ENCODE measurements at regions not wholly inside any gene's neighbourhood (a gene's known extent, or its start where the extent isn't known, plus 50 kb on each side); places are given as distances from the start of the nearest gene placed in this dataset.
"Not testable (repeated sequence)": the region's sequence is repeated elsewhere in the genome, so short reads cannot be mapped to it uniquely, and the experiment has no call there.

DNA sequence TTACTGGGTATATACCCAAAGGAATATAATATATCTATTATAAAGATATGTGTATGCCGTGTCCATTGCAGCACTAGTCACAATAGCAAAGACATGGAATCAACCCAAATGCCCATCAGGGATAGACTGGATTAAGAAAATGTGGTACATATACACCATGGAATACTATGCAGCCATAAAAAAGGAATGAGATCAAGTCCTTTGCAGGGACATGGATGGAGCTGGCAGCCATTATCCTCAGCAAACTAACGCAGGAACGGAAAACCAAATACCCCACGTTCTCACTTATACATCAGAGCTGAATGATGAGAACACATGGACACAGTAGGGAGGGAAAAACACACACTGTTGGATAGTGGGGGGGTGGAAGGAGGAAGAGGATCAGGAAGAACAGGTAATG lies 206.7 kb downstream of the MSX2 start:
- ATAC-seq, H3K9me3 Mint-ChIP-seq, H3K4me1 Mint-ChIP-seq, H3K36me3 Mint-ChIP-seq, H3K27ac Mint-ChIP-seq, H3K4me3 Mint-ChIP-seq: not testable (repeated sequence)
- H3K27me3 Mint-ChIP-seq = peaks cover 16% of the 10 kb centered on the region

DNA sequence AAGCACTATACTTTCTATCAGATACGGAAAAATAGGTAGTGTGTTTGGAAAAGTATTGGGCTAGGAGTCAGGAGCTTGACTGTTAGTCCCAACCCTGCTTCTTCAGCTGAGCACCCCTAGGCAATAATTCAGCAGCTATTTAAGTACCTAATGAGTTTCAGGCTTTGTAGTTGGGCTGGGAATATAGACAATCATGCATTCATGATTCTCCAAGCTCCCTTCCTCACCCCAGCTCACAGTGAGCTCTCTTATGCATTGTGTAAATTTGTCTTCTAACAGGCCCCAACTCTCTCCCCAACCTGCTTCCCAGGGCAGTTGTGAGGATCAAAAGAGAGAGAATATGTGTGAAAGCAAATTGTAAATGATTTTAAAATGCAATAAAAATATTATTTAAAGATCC lies 201.2 kb downstream of the MSX2 start:
- Mint-ChIP-seq H3K4me3 (no peak overlapping the region), H3K36me3 (no peaks in the 10 kb centered on the region), H3K27ac (no peak overlapping the region), H3K27me3 (peaks cover 8% of the 10 kb centered on the region), H3K9me3 (no peaks in the 10 kb centered on the region), H3K4me1 (no peaks in the 10 kb centered on the region)
- ATAC-seq = no peak

DNA sequence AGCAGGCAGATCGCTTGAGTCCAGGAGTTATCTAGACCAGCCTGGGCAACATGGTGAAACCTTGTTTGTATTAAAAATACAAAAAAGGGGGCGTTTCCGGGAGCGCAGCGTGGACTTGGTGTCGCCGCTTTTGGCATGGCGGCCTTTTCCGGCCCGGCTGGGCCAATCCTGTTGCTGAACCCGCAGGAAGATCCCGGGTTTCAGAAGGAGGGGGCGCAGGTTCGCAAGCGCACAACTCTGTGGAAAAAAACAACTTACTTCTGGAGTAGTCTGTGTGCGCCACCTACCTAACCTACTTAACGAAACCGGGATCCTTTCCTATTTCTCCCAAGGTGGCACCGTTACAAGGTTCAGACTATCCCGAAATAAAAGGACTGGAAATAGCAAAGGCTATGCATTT lies 198.6 kb downstream of the MSX2 start:
- H3K36me3 Mint-ChIP-seq = no peaks in the 10 kb centered on the region
- ATAC-seq = no peak
- H3K27ac Mint-ChIP-seq = no peak overlapping the region
- H3K27me3 Mint-ChIP-seq = peaks cover 8% of the 10 kb centered on the region
- no peaks in the 10 kb centered on the region for H3K4me1 Mint-ChIP-seq
- H3K9me3 Mint-ChIP-seq = peaks cover 3% of the 10 kb centered on the region
- no peak overlapping the region for H3K4me3 Mint-ChIP-seq

DNA sequence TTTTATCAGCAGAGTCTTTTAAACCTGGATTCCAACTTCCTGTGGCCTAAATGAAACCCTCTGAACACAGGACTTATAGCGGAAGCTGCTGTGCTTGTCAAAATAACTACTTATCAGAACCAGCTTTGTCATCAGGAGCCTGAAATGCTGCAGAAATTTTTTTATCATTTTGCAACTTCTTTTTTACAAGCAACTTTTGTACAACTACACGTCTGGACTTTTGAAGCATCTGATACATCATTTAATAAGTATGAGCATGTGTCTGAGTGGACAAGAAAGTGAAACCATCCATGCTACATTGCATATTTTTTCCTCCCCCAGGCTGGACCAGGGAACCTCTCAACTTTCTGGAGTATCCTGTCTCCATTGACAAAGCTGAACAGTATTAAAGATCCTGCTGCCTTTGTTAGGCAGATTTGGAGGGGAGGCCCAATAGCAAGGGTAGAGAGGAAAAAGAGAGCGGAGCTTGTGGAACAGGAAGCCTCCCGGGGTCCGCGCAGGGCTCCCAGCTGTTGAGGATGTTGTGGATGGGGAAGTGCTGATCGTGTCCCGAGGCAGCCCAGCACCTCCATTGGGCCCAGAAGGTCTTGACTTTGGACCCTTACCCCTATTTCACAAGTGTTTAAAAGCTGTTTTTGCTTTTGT lies 196.6 kb downstream of the MSX2 start:
- no peak overlapping the region for H3K27ac Mint-ChIP-seq
- no peaks in the 10 kb centered on the region for H3K36me3 Mint-ChIP-seq
- peaks cover 15% of the 10 kb centered on the region for H3K27me3 Mint-ChIP-seq
- ATAC-seq = no peak
- peak overlapping the region; percentile 18 for H3K4me3 Mint-ChIP-seq
- peaks cover 3% of the 10 kb centered on the region for H3K9me3 Mint-ChIP-seq
- no peaks in the 10 kb centered on the region for H3K4me1 Mint-ChIP-seq

DNA sequence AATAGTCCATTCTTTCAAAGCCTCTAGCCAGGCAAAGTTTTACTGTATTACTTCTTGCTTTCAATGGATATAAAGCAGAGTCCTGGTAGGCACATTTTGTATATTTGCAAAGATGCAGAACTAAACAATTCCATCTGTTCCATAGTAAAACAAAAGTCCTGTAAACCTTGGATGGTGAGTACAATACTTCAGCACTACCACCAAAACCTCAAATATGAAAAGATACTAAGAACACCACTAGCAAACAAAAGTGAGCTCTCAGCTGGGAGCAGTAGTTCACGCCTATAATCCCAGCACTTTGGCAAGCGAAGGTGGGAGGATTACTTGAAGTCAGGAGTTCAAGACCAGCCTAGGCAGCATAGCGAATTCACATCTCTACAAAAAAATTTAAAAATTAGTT lies 195.0 kb downstream of the MSX2 start:
- Mint-ChIP-seq H3K36me3 (no peaks in the 10 kb centered on the region), H3K27ac (no peak overlapping the region), H3K27me3 (peaks cover 15% of the 10 kb centered on the region), H3K4me1 (no peaks in the 10 kb centered on the region), H3K9me3 (peaks cover 3% of the 10 kb centered on the region), H3K4me3 (no peak overlapping the region)
- no peak for ATAC-seq

DNA sequence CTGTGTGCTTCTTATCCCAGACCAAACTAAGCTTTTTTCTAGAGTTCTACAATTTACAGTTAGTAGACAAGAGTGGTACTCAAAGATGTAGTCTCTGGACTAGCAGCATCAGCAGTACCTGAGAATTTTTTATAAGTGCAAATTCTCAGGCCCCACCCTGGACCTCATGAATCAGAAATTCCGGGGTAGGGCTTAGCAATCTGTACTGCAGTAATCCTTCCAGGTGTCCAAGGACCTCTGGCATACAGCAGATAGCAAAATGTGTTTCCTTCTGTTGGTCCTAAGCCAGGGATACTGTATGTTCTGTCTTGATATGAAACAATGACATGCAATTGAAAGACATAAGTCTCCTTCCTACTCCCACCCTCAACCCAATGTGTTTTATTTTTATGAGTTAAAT lies 194.3 kb downstream of the MSX2 start:
- peaks cover 15% of the 10 kb centered on the region for H3K27me3 Mint-ChIP-seq
- ATAC-seq = no peak
- H3K4me1 Mint-ChIP-seq = no peaks in the 10 kb centered on the region
- peaks cover 3% of the 10 kb centered on the region for H3K9me3 Mint-ChIP-seq
- H3K27ac Mint-ChIP-seq = no peak overlapping the region
- H3K36me3 Mint-ChIP-seq = no peaks in the 10 kb centered on the region
- no peak overlapping the region for H3K4me3 Mint-ChIP-seq

DNA sequence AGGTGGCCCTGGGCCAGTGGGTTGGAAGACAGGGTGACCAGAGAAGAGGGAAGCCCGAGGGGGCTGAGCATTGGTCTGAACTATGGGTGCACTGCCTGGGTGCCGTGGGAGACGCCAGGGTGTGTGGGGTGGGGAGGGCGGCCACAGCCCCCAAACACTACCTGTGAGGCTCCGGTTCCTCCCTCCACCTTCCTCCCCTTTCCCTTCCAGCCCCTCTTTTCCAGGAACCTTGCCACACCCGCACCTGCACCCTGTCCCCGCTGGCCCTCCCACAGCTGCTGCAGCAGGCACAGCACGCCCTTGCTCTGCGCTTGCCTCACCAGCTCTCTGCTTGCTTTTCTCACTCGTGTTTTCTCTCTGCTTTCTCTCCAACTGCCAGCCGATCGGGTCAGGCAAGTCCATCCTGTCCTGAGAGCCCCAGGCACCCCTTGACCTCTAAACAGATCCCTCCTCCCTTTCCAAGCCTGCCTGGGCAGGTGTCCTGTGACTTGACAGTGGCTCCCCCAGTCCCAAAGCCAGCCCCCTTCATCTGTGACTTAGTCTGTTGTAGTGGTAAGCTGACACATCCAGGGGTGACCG lies 193.7 kb downstream of the MSX2 start:
- H3K27ac Mint-ChIP-seq = no peak overlapping the region
- H3K9me3 Mint-ChIP-seq = peaks cover 3% of the 10 kb centered on the region
- no peaks in the 10 kb centered on the region for H3K4me1 Mint-ChIP-seq
- ATAC-seq = no peak
- H3K4me3 Mint-ChIP-seq = no peak overlapping the region
- H3K27me3 Mint-ChIP-seq = peaks cover 15% of the 10 kb centered on the region
- no peaks in the 10 kb centered on the region for H3K36me3 Mint-ChIP-seq

DNA sequence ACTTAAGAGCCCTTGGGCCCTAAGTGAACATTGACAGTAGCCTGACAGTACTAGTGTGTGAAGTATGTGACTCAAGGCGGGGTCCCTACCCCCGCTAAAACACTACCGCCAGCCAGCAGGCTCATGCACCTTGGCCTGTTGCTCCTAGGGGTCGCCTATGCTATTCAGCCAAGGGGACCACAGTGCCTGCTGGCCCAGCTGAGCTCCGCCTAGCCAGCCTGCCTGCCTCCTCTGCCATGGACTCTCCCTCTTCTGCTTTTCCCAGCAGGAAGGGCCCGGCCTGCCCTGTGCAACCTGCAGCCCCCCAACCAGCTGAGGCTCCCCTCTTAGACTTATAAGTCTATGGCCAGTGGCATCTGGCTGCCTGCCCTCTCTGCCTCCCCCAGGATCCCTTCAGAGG lies 193.1 kb downstream of the MSX2 start:
- H3K4me1 Mint-ChIP-seq, ATAC-seq, H3K36me3 Mint-ChIP-seq, H3K4me3 Mint-ChIP-seq, H3K9me3 Mint-ChIP-seq, H3K27ac Mint-ChIP-seq: not testable (repeated sequence)
- peaks cover 15% of the 10 kb centered on the region for H3K27me3 Mint-ChIP-seq

DNA sequence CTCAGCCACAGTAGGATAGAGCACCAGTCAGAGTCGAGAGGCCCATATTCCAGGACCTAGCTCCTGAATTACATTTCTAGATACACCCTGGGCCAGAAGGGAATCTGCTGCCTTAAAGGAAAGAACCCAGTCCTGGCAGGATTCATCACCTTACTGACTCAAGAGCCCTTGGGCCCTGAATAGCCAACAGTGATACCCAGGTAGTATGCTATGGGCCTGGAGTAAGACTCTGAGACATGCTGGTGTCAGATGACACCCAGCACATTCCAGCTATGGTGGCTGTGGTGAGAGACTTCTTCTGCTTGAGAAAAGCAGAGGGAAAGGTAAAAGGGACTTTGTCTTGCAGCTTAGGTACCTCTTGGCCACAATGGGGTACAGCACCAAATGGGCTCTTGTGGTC lies 192.5 kb downstream of the MSX2 start:
- not testable (repeated sequence) for H3K4me1 Mint-ChIP-seq, H3K9me3 Mint-ChIP-seq, H3K4me3 Mint-ChIP-seq, ATAC-seq, H3K36me3 Mint-ChIP-seq, H3K27ac Mint-ChIP-seq
- peaks cover 15% of the 10 kb centered on the region for H3K27me3 Mint-ChIP-seq

DNA sequence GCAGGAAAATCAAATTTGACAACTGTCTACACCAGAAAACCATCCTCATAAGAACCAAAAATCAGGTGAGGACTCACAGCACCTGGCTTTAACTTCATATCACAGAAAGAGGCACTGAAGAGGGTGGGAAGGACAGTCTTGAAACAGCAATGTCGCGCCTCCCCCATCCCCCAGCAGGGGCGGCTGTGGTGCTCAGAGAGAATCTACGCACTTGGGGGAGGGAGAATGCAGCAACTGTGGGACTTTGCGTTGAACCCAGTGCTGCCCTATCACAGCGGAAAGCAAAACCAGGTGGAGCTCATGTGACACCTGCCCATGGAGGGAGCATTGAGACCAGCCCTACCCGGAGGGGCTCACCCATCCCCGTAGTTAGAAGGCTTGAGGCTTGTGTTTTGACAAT lies 191.8 kb downstream of the MSX2 start:
- H3K27me3 Mint-ChIP-seq = peaks cover 15% of the 10 kb centered on the region
- H3K9me3 Mint-ChIP-seq = peaks cover 6% of the 10 kb centered on the region
- H3K27ac Mint-ChIP-seq = no peak overlapping the region
- H3K36me3 Mint-ChIP-seq = no peaks in the 10 kb centered on the region
- H3K4me3 Mint-ChIP-seq = no peak overlapping the region
- no peaks in the 10 kb centered on the region for H3K4me1 Mint-ChIP-seq
- no peak for ATAC-seq

DNA sequence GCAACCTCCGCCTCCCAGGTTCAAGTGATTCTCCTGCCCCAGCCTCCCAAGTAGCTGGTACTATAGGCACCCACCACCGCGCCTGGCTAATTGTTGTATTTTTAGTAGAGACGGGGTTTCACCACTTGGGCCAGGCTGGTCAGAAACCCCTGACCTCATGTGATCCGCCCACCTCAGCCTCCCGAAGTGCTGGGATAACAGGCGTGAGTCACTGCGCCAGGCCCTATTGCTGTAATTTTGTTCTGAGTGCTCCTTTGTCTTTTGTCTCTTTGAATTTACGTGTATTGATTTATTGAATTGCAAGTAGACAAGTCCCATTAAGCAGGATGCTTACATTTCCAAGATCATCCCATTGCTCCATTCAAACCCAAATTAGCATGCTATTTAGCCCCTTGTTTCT lies 186.7 kb downstream of the MSX2 start:
- peaks cover 29% of the 10 kb centered on the region for H3K27me3 Mint-ChIP-seq
- ATAC-seq = no peak
- peaks cover 8% of the 10 kb centered on the region for H3K9me3 Mint-ChIP-seq
- no peaks in the 10 kb centered on the region for H3K36me3 Mint-ChIP-seq
- H3K4me1 Mint-ChIP-seq = no peaks in the 10 kb centered on the region
- H3K4me3 Mint-ChIP-seq = no peak overlapping the region
- H3K27ac Mint-ChIP-seq = no peak overlapping the region

DNA sequence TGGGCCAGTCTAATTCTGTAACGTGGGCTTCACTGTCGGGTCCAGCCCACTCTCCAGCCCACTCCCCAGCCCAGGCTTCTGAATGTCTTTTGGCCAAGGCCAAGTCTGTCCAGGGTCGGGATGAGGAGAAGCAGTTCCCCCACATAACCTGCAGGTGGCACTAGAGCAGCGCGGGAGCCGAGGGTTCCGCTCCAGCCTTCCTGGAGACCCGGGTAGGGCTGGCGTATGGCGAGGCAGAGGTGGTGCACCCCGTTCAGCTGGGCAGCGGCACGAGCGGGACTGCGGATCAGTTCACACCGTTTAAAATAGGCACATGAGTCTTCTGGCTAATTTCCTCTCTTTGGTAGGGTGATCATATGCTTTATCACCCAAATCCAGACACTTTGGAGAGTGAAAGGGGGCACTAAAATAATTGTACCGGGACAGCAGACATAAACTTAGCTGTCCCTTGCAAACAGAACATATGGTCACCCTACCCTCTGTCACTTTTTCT lies 185.9 kb downstream of the MSX2 start:
- Mint-ChIP-seq H3K27me3 (peaks cover 29% of the 10 kb centered on the region), H3K36me3 (no peaks in the 10 kb centered on the region), H3K4me3 (no peak overlapping the region), H3K4me1 (no peaks in the 10 kb centered on the region), H3K27ac (no peak overlapping the region), H3K9me3 (peaks cover 13% of the 10 kb centered on the region)
- ATAC-seq = peak; percentile 43

DNA sequence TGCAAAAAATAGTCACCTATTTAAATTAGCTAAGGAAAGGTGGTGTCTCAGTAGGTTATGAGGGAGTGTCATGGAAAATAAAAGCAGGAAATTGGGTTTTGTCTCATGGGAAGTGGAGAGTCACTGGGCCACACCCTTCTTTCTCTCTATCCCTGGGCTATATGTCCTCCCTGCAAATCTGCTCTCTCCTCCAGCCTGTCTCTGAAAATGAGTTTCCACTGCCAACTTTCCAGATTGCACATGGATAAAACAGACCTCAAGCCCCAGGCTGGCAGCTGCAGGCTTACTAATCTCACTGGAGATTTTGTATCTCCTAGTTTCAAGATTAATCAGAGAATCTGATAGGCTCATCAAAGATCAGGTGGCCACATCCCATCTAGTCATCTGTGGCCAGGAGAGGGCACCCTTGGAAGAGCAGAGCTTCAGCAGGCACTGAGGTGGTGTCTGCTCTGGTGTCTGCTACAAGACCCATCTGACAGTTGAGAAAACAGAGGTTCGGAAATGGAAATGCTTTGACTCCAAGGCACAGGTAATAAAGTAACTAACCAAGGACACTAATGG lies 178.9 kb downstream of the MSX2 start:
- H3K9me3 Mint-ChIP-seq = peaks cover 10% of the 10 kb centered on the region
- H3K36me3 Mint-ChIP-seq = no peaks in the 10 kb centered on the region
- no peaks in the 10 kb centered on the region for H3K4me1 Mint-ChIP-seq
- no peak for ATAC-seq
- no peak overlapping the region for H3K4me3 Mint-ChIP-seq
- peaks cover 6% of the 10 kb centered on the region for H3K27me3 Mint-ChIP-seq
- no peak overlapping the region for H3K27ac Mint-ChIP-seq

DNA sequence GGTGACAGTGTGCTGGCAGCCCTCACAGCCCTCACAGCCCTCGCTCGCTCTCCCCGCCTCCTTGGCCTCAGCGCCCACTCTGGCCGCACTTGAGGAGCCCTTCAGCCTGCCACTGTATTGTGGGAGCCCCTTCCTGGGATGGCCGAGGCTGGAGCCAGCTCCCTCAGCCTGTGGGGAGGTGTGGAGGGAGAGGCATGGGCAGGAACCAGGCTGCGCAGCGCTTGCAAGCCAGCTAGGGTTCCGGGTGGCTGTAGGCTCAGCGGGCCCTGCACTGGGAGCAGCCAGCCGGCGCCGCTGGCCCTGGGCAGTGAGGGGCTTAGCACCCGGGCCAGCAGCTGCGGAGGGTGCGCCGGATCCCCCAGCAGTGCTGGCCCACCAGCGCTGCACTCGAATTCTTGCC lies 177.0 kb downstream of the MSX2 start:
- peaks cover 7% of the 10 kb centered on the region for H3K9me3 Mint-ChIP-seq
- H3K4me3 Mint-ChIP-seq = no peak overlapping the region
- H3K36me3 Mint-ChIP-seq = no peaks in the 10 kb centered on the region
- no peak for ATAC-seq
- no peaks in the 10 kb centered on the region for H3K27me3 Mint-ChIP-seq
- no peak overlapping the region for H3K27ac Mint-ChIP-seq
- H3K4me1 Mint-ChIP-seq = no peaks in the 10 kb centered on the region

DNA sequence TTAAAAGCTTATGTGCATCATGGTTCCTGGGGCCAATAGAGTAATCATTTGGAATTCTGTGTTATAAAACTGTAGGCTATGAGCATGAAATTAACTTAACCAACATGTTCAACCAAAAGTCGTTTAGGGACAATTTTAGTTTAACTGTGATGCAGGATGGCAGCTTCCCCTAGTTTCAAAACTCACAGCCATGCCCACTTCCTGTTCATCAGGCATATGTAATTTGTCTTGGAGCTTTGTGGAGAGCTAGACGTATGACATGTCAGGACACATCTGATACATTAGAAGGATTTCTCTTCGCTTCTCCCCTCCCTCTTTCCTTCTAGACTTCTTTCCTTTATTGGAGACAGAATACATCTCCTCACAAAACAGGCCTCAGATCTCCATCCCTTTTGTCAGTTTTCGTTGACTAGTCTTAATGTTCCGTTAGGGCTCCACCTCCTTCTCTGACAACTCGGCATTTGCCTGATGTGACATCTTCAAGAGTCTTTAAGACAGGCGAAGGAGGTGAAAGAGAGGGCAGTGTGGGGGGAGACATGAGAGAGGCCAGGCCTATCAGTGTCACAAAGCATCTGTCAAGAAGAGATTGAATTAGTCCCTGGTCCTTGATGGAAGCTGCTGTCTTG lies 176.0 kb downstream of the MSX2 start:
- no peaks in the 10 kb centered on the region for H3K9me3 Mint-ChIP-seq
- no peak overlapping the region for H3K27ac Mint-ChIP-seq
- H3K4me1 Mint-ChIP-seq = no peaks in the 10 kb centered on the region
- ATAC-seq = no peak
- no peak overlapping the region for H3K4me3 Mint-ChIP-seq
- no peaks in the 10 kb centered on the region for H3K27me3 Mint-ChIP-seq
- H3K36me3 Mint-ChIP-seq = no peaks in the 10 kb centered on the region
